Hepatocyte (in vitro differentiated cells): ENCODE measurements at regions not wholly inside any gene's neighbourhood (a gene's known extent, or its start where the extent isn't known, plus 50 kb on each side); places are given as distances from the start of the nearest gene placed in this dataset.

ENCODE experiments used
- DNase-seq: peaks from one replicate; pipeline ENCODE4 v3.0.0-alpha.2; 2016; ENCODE audit warnings: low spot score
- H2AFZ ChIP-seq: fragments of 200-600 bp; sonication (generic); 2 replicates; pipeline ENCODE4 v1.6.0; 2016; ENCODE audit warnings: antibody characterized with exemption, mild to moderate bottlenecking
- H3K27ac ChIP-seq: fragments of 200-600 bp; sonication (generic); 2 replicates; pipeline ENCODE4 v1.5.1; 2016; ENCODE audit warnings: mild to moderate bottlenecking
- H3K27me3 ChIP-seq: fragments of 200-600 bp; sonication (generic); 2 replicates; pipeline ENCODE4 v1.6.1; 2016
- H3K36me3 ChIP-seq: fragments of 200-600 bp; sonication (generic); replicated peaks from 2 replicates; pipeline ENCODE4 v1.5.1; 2016; ENCODE audit warnings: low read depth; ENCODE audit not compliant: insufficient read depth
- H3K4me1 ChIP-seq: fragments of 200-600 bp; sonication (generic); 2 replicates; pipeline ENCODE4 v1.5.1; 2016; ENCODE audit warnings: mild to moderate bottlenecking, moderate library complexity; ENCODE audit not compliant: insufficient read depth
- H3K4me2 ChIP-seq: fragments of 200-600 bp; sonication (generic); 2 replicates; pipeline ENCODE4 v1.6.0; 2016
- H3K4me3 ChIP-seq: fragments of 200-600 bp; sonication (generic); 2 replicates; pipeline ENCODE4 v1.5.1; 2016; ENCODE audit warnings: mild to moderate bottlenecking
- H3K79me2 ChIP-seq: fragments of 200-600 bp; sonication (generic); 2 replicates; pipeline ENCODE4 v1.6.0; 2017; ENCODE audit warnings: mild to moderate bottlenecking
- H3K9me2 ChIP-seq: fragments of 200-600 bp; sonication (generic); replicated peaks from 2 replicates; pipeline ENCODE4 v1.6.0; 2017; ENCODE audit warnings: mild to moderate bottlenecking; ENCODE audit not compliant: insufficient read depth
- H3K9me3 ChIP-seq: fragments of 200-600 bp; sonication (generic); 2 replicates; pipeline ENCODE4 v1.5.1; 2016; ENCODE audit warnings: low read depth, mild to moderate bottlenecking
- H4K20me1 ChIP-seq: fragments of 200-600 bp; sonication (generic); 2 replicates; pipeline ENCODE4 v1.6.0; 2016; ENCODE audit warnings: mild to moderate bottlenecking; ENCODE audit not compliant: insufficient read depth, poor library complexity, severe bottlenecking
- CTCF ChIP-seq: fragments of 200-600 bp; sonication (generic); IDR thresholded peaks from 2 replicates; pipeline ENCODE4 v1.5.1; 2016; ENCODE audit warnings: antibody characterized with exemption, mild to moderate bottlenecking; ENCODE audit not compliant: poor library complexity
- EZH2 ChIP-seq: fragments of 200-600 bp; sonication (generic); IDR thresholded peaks from 2 replicates; pipeline ENCODE4 v1.6.1; 2016; ENCODE audit warnings: antibody characterized with exemption, mild to moderate bottlenecking, borderline replicate concordance
- EZH2phosphoT487 ChIP-seq: fragments of 200-600 bp; sonication (generic); IDR thresholded peaks from one replicate; pipeline ENCODE4 v1.6.1; 2018; ENCODE audit warnings: antibody characterized with exemption, mild to moderate bottlenecking, low read depth, moderate library complexity; ENCODE audit not compliant: unreplicated experiment, severe bottlenecking
- WGBS: methylation state at CpG from one replicate; pipeline ENCODE4 v1.1.6; 2016; ENCODE audit warnings: low lambda C conversion rate; ENCODE audit errors: missing lambda C conversion rate; 5-methylcytosine and 5-hydroxymethylcytosine counted together

- no peaks in the 10 kb centered on the region for H3K9me3 ChIP-seq
- H3K9me2 ChIP-seq = no peaks in the 10 kb centered on the region
- no peak overlapping the region for H3K27ac ChIP-seq
- H2AFZ ChIP-seq = no peak overlapping the region
- no peak for TF ChIP-seq EZH2phosphoT487
- no peak for TF ChIP-seq CTCF
- no peak for TF ChIP-seq EZH2
- no peaks in the 10 kb centered on the region for H3K36me3 ChIP-seq
- H3K4me3 ChIP-seq = no peak overlapping the region
- no peaks in the 10 kb centered on the region for H3K27me3 ChIP-seq
- H3K4me1 ChIP-seq = no peaks in the 10 kb centered on the region
- H3K4me2 ChIP-seq = no peak overlapping the region
- H3K79me2 ChIP-seq = no peaks in the 10 kb centered on the region
- 92% methylated on average over 4 of the region's 4 CpGs for WGBS
- no peak for DNase-seq
- H4K20me1 ChIP-seq = no peaks in the 10 kb centered on the region
Measured at GRCh38 chr1:61538228-61538627, 186.7 kb downstream of the TM2D1 start.

- Histone ChIP-seq H3K27me3 (no peaks in the 10 kb centered on the region), H3K9me3 (no peaks in the 10 kb centered on the region), H2AFZ (no peak overlapping the region), H3K36me3 (no peaks in the 10 kb centered on the region), H3K27ac (no peak overlapping the region), H3K9me2 (no peaks in the 10 kb centered on the region), H3K4me3 (no peak overlapping the region), H3K79me2 (no peaks in the 10 kb centered on the region), H3K4me1 (no peaks in the 10 kb centered on the region), H3K4me2 (no peak overlapping the region), H4K20me1 (no peaks in the 10 kb centered on the region)
- no peak for DNase-seq
- no peak for TF ChIP-seq EZH2phosphoT487
- no peak for TF ChIP-seq CTCF
- no peak for TF ChIP-seq EZH2
- 92% methylated on average over 3 of the region's 3 CpGs for WGBS
Measured at GRCh38 chr1:61536174-61537108, 188.5 kb downstream of the TM2D1 start.

- Histone ChIP-seq H3K27me3 (no peaks in the 10 kb centered on the region), H3K4me1 (no peaks in the 10 kb centered on the region), H3K9me2 (no peaks in the 10 kb centered on the region), H3K9me3 (no peaks in the 10 kb centered on the region), H4K20me1 (no peaks in the 10 kb centered on the region), H3K79me2 (no peaks in the 10 kb centered on the region), H2AFZ (no peak overlapping the region), H3K36me3 (no peaks in the 10 kb centered on the region), H3K4me2 (no peak overlapping the region), H3K4me3 (no peak overlapping the region), H3K27ac (no peak overlapping the region)
- WGBS = 100% methylated on average over 1 of the region's 1 CpG
- no peak for TF ChIP-seq CTCF
- no peak for TF ChIP-seq EZH2
- no peak for TF ChIP-seq EZH2phosphoT487
- DNase-seq = no peak
Measured at GRCh38 chr1:61534847-61535246, 190.1 kb downstream of the TM2D1 start.
